ENCODE measurements at regions not wholly inside any gene's neighbourhood (a gene's known extent, or its start where the extent isn't known, plus 50 kb on each side); places are given as distances from the start of the nearest gene placed in this dataset.
A peak's percentile ranks its signal among the peaks of the same experiment; 100 is the strongest.

DNA sequence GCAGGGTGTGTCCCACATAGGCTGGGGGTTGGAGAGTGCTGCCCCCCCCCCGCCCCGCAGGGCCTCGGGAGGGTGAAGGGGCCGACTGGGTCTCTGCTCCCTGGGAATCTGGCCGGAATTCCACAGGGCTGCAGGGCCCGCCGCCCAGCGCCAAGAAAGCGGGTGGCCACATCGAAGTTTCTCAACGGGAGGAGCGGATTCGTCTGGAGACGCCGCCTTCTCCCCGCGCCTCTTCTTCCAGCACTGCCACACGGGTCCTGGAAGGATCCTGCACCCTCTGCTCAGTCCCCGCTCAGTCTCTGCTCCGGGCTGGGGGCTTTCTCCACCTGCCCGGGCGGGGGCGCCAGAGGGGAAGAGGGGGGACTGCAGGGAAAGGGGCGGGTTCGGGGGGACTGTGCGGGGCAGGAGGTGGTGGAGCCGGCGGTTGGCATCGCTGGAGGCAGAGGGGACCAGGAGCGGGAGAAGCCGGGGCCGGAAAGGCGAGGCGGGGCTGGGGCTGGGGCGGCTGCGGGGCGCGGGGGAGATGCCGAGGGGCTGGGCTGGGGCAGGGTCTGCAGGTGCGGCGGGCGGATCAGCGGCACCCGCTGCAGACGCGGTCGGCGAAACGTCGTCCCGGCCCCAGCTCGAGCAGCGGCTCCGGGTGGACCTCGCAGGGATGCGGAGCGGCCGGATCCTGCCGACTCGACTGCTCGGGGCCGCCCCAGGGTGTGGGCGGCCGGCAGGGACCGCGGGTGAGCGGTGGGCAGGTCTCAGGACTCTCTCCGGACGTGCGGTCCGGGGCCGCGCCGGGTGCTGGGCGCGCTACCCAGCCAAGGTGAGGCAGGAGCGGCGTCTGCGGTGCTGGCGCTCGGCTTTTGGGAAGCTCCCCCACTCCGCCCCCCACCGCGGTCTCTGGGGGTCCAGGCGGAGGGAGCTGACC, 811.4 kb upstream of the TMEM132C start:
- peak overlapping the region; percentile 64 for H3K4me3 ChIP-seq (ENCODE audit: low read length)
- no peaks in the 10 kb centered on the region for H3K79me2 ChIP-seq (replicated peaks; ENCODE audit: insufficient read depth, low read length)
- no peaks in the 10 kb centered on the region for H3K36me3 ChIP-seq (ENCODE audit: insufficient read depth, low read length)
- no peak overlapping the region for H2AFZ ChIP-seq (ENCODE audit: low read depth, low read length)
- no peaks in the 10 kb centered on the region for H3F3A ChIP-seq (ENCODE audit: insufficient read depth, low read length, poor library complexity, severe bottlenecking)
- peaks cover 39% of the 10 kb centered on the region for H3K27me3 ChIP-seq (ENCODE audit: insufficient read depth, low read depth, low read length)
- no peaks in the 10 kb centered on the region for H3K9me3 ChIP-seq (ENCODE audit: low read length)
- H4K20me1 ChIP-seq (ENCODE audit: insufficient read depth): no peaks in the 10 kb centered on the region
- H3K4me2 ChIP-seq (ENCODE audit: low read length): no peak overlapping the region
- no peaks in the 10 kb centered on the region for H3K9me2 ChIP-seq (ENCODE audit: insufficient read depth, low read length)
- no peak overlapping the region for H3K27ac ChIP-seq (ENCODE audit: low read length)
- TF ChIP-seq, protein P1, sequence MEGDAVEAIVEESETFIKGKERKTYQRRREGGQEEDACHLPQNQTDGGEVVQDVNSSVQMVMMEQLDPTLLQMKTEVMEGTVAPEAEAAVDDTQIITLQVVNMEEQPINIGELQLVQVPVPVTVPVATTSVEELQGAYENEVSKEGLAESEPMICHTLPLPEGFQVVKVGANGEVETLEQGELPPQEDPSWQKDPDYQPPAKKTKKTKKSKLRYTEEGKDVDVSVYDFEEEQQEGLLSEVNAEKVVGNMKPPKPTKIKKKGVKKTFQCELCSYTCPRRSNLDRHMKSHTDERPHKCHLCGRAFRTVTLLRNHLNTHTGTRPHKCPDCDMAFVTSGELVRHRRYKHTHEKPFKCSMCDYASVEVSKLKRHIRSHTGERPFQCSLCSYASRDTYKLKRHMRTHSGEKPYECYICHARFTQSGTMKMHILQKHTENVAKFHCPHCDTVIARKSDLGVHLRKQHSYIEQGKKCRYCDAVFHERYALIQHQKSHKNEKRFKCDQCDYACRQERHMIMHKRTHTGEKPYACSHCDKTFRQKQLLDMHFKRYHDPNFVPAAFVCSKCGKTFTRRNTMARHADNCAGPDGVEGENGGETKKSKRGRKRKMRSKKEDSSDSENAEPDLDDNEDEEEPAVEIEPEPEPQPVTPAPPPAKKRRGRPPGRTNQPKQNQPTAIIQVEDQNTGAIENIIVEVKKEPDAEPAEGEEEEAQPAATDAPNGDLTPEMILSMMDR (IDR thresholded peaks at IDR 0.05; ENCODE audit: poor library complexity, severe bottlenecking): peak; percentile 25
- TF ChIP-seq EZH2 (IDR thresholded peaks at IDR 0.05; ENCODE audit: borderline replicate concordance, insufficient read depth, low read length, poor library complexity, severe bottlenecking): peak; percentile 59
- TF ChIP-seq EP300 (conservative IDR thresholded peaks at IDR 0.05; ENCODE audit: poor library complexity, severe bottlenecking): no peak
- no peak for TF ChIP-seq REST (IDR thresholded peaks at IDR 0.05; ENCODE audit: borderline replicate concordance)
- peak overlapping the region; percentile 46 for H3K9ac ChIP-seq (ENCODE audit: low read length)

DNA sequence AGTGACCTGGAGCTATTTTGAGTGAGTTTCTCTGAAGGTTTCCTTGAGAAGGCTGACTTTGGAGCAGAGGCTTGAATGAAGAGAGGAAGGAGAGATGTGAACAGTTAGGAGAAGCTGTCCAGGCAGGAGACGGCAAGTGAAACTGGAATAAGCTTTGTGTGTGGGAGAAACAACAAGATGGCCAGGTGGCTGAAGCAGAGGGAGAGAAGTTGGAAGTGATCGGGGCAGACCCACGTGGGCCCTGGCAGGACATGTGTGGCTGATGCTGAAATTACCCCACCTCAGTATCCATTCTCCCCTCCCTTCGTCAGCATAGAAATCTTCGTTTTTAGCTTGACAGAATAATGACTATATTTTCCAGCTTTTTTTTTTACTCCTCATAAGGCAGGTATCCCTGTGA, 809.2 kb upstream of the TMEM132C start:
- Histone ChIP-seq H3K36me3 (ENCODE audit: insufficient read depth, low read length) (no peaks in the 10 kb centered on the region), H3K27ac (ENCODE audit: low read length) (no peak overlapping the region), H3K9me2 (ENCODE audit: insufficient read depth, low read length) (no peaks in the 10 kb centered on the region), H3K27me3 (ENCODE audit: insufficient read depth, low read depth, low read length) (peaks cover 39% of the 10 kb centered on the region), H3K79me2 (replicated peaks; ENCODE audit: insufficient read depth, low read length) (no peaks in the 10 kb centered on the region), H3K4me2 (ENCODE audit: low read length) (no peak overlapping the region), H3F3A (ENCODE audit: insufficient read depth, low read length, poor library complexity, severe bottlenecking) (no peaks in the 10 kb centered on the region), H3K9me3 (ENCODE audit: low read length) (no peaks in the 10 kb centered on the region), H3K4me3 (ENCODE audit: low read length) (no peak overlapping the region), H3K9ac (ENCODE audit: low read length) (no peak overlapping the region), H2AFZ (ENCODE audit: low read depth, low read length) (no peak overlapping the region), H4K20me1 (ENCODE audit: insufficient read depth) (no peaks in the 10 kb centered on the region)
- TF ChIP-seq MXI1 (conservative IDR thresholded peaks at IDR 0.05; ENCODE audit: poor library complexity, severe bottlenecking): no peak
- no peak for TF ChIP-seq POLR2AphosphoS5 (IDR thresholded peaks at IDR 0.05)
- no peak for TF ChIP-seq SMC3 (conservative IDR thresholded peaks at IDR 0.05; ENCODE audit: poor library complexity)
- TF ChIP-seq EZH2 (IDR thresholded peaks at IDR 0.05; ENCODE audit: borderline replicate concordance, insufficient read depth, low read length, poor library complexity, severe bottlenecking): no peak
- no peak for TF ChIP-seq TAF1 (IDR thresholded peaks at IDR 0.05; ENCODE audit: low read depth)
